Muscle layer of duodenum (tissue), 2 donors: ENCODE measurements at regions not wholly inside any gene's neighbourhood (a gene's known extent, or its start where the extent isn't known, plus 50 kb on each side); places are given as distances from the start of the nearest gene placed in this dataset.

Experiments used
- H3K27ac ChIP-seq: one replicate; pipeline ENCODE4 v1.7.0; 2013; ENCODE audit warnings: mild to moderate bottlenecking, low read length
- H3K27me3 ChIP-seq: one replicate; pipeline ENCODE4 v1.7.0; 2013; ENCODE audit warnings: low read depth, mild to moderate bottlenecking, control low read depth, low read length
- H3K36me3 ChIP-seq, 2 donors: one replicate each; pipeline ENCODE4 v1.7.0; 2013; ENCODE audit warnings: low read length in 2 of 2, control low read depth in 1 of 2, mild to moderate bottlenecking in 1 of 2; ENCODE audit not compliant: insufficient read depth in 2 of 2, control insufficient read depth in 1 of 2
- H3K4me1 ChIP-seq, 2 donors: one replicate each; pipeline ENCODE4 v1.7.0; 2013; ENCODE audit warnings: low read length in 2 of 2, mild to moderate bottlenecking in 2 of 2, control low read depth in 1 of 2, moderate library complexity in 1 of 2; ENCODE audit not compliant: insufficient read depth in 2 of 2, control insufficient read depth in 1 of 2
- H3K4me3 ChIP-seq, 2 donors: one replicate each; pipeline ENCODE4 v1.7.0; 2013; ENCODE audit warnings: low read length in 2 of 2, low read depth in 1 of 2, mild to moderate bottlenecking in 1 of 2
- H3K9me3 ChIP-seq, 2 donors: one replicate each; pipeline ENCODE4 v1.7.0; 2013; ENCODE audit warnings: low read length in 2 of 2, control low read depth in 1 of 2, mild to moderate bottlenecking in 1 of 2; ENCODE audit not compliant: control insufficient read depth in 1 of 2
- donor health status: healthy.

GRCh38 chr2:51628917-51629316 is 597.0 kb upstream of the NRXN1 start:
- H3K27ac ChIP-seq, result no peak overlapping the region
- no peaks in the 10 kb centered on the region for H3K4me1 ChIP-seq
- H3K27me3 ChIP-seq, result no peaks in the 10 kb centered on the region
- H3K9me3 ChIP-seq, result no peaks in the 10 kb centered on the region
- no peak overlapping the region for H3K4me3 ChIP-seq
- no peaks in the 10 kb centered on the region for H3K36me3 ChIP-seq

GRCh38 chr2:51624995-51625394 is 593.1 kb upstream of the NRXN1 start:
- Histone ChIP-seq H3K27ac (no peak overlapping the region), H3K4me1 (no peaks in the 10 kb centered on the region)

GRCh38 chr2:51620796-51621195 is 588.9 kb upstream of the NRXN1 start:
- Histone ChIP-seq H3K27me3 (no peaks in the 10 kb centered on the region), H3K4me3 (no peak overlapping the region), H3K4me1 (no peaks in the 10 kb centered on the region), H3K27ac (no peak overlapping the region), H3K36me3 (no peaks in the 10 kb centered on the region), H3K9me3 (no peaks in the 10 kb centered on the region)

More at GRCh38 chr2:51624995-51625394, 593.1 kb upstream of the NRXN1 start:
- Histone ChIP-seq H3K4me3 (no peak overlapping the region), H3K36me3 (no peaks in the 10 kb centered on the region), H3K27me3 (no peaks in the 10 kb centered on the region), H3K9me3 (no peaks in the 10 kb centered on the region)

- Histone ChIP-seq H3K27ac (no peak overlapping the region), H3K4me3 (no peak overlapping the region), H3K36me3 (no peaks in the 10 kb centered on the region), H3K27me3 (no peaks in the 10 kb centered on the region), H3K4me1 (no peaks in the 10 kb centered on the region), H3K9me3 (peaks cover 0 to 3% of the 10 kb centered on the region in 2 donors)
Measured at GRCh38 chr2:51619961-51620360, 588.0 kb upstream of the NRXN1 start.

GRCh38 chr2:51612387-51612786 is 580.5 kb upstream of the NRXN1 start:
- Histone ChIP-seq H3K4me1 (no peaks in the 10 kb centered on the region), H3K36me3 (no peaks in the 10 kb centered on the region), H3K9me3 (peaks cover 0 to 32% of the 10 kb centered on the region in 2 donors), H3K4me3 (no peak overlapping the region), H3K27me3 (no peaks in the 10 kb centered on the region), H3K27ac (no peak overlapping the region)

- Histone ChIP-seq H3K36me3 (no peaks in the 10 kb centered on the region), H3K27me3 (no peaks in the 10 kb centered on the region), H3K27ac (no peak overlapping the region), H3K9me3 (peaks cover 0 to 6% of the 10 kb centered on the region in 2 donors), H3K4me3 (no peak overlapping the region), H3K4me1 (no peaks in the 10 kb centered on the region)
Measured at GRCh38 chr2:51601706-51602105, 569.8 kb upstream of the NRXN1 start.

- H3K36me3 ChIP-seq, result no peaks in the 10 kb centered on the region
- peaks cover 0 to 6% of the 10 kb centered on the region in 2 donors for H3K9me3 ChIP-seq
- H3K27ac ChIP-seq, result no peak overlapping the region
- no peak overlapping the region for H3K4me3 ChIP-seq
- no peaks in the 10 kb centered on the region for H3K27me3 ChIP-seq
- no peaks in the 10 kb centered on the region for H3K4me1 ChIP-seq
Measured at GRCh38 chr2:51597086-51597485, 565.2 kb upstream of the NRXN1 start.

GRCh38 chr2:51595836-51596235 is 563.9 kb upstream of the NRXN1 start:
- H3K4me3 ChIP-seq, result no peak overlapping the region
- H3K4me1 ChIP-seq, result no peaks in the 10 kb centered on the region
- peaks cover 0 to 5% of the 10 kb centered on the region in 2 donors for H3K9me3 ChIP-seq
- H3K36me3 ChIP-seq, result no peaks in the 10 kb centered on the region
- no peak overlapping the region for H3K27ac ChIP-seq
- H3K27me3 ChIP-seq, result no peaks in the 10 kb centered on the region

GRCh38 chr2:51581636-51582267 is 549.8 kb upstream of the NRXN1 start:
- Histone ChIP-seq H3K9me3 (no peaks in the 10 kb centered on the region), H3K36me3 (no peaks in the 10 kb centered on the region), H3K27ac (no peak overlapping the region), H3K4me1 (no peaks in the 10 kb centered on the region), H3K27me3 (no peaks in the 10 kb centered on the region), H3K4me3 (no peak overlapping the region)

- H3K9me3 ChIP-seq, result no peaks in the 10 kb centered on the region
- H3K36me3 ChIP-seq, result no peaks in the 10 kb centered on the region
- no peak overlapping the region for H3K27ac ChIP-seq
- no peak overlapping the region for H3K4me3 ChIP-seq
- H3K4me1 ChIP-seq, result no peaks in the 10 kb centered on the region
- no peaks in the 10 kb centered on the region for H3K27me3 ChIP-seq
Measured at GRCh38 chr2:51579412-51579811, 547.5 kb upstream of the NRXN1 start.

- no peak overlapping the region for H3K27ac ChIP-seq
- no peak overlapping the region for H3K4me3 ChIP-seq
- H3K9me3 ChIP-seq, result no peaks in the 10 kb centered on the region
- H3K4me1 ChIP-seq, result no peaks in the 10 kb centered on the region
- H3K27me3 ChIP-seq, result no peaks in the 10 kb centered on the region
- no peaks in the 10 kb centered on the region for H3K36me3 ChIP-seq
Measured at GRCh38 chr2:51575181-51575580, 543.2 kb upstream of the NRXN1 start.

- Histone ChIP-seq H3K4me3 (no peak overlapping the region), H3K27ac (no peak overlapping the region), H3K36me3 (no peaks in the 10 kb centered on the region), H3K4me1 (no peaks in the 10 kb centered on the region), H3K27me3 (no peaks in the 10 kb centered on the region), H3K9me3 (peaks cover 0 to 2% of the 10 kb centered on the region in 2 donors)
Measured at GRCh38 chr2:51559026-51559425, 527.1 kb upstream of the NRXN1 start.
